ENCODE measurements at regions not wholly inside any gene's neighbourhood (a gene's known extent, or its start where the extent isn't known, plus 50 kb on each side); places are given as distances from the start of the nearest gene placed in this dataset.

DNA sequence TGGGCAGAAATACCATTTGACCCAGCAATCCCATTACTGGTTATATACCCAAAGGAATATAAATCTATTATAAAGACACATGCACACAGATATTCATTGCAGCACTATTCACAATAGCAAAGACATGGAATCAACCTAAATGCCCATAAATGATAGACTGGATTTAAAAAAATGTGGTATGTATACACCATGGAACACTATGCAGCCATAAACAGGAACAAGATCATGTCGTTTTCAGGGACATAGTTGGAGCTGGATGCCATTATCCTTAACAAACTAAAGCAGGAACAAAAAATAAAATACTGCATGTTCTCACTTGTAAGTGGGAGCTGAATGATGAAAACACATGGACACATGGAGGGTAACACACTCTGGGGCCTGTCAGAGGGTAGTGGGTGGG, 335.6 kb downstream of the BTG1 start:
- TF ChIP-seq, protein P1, sequence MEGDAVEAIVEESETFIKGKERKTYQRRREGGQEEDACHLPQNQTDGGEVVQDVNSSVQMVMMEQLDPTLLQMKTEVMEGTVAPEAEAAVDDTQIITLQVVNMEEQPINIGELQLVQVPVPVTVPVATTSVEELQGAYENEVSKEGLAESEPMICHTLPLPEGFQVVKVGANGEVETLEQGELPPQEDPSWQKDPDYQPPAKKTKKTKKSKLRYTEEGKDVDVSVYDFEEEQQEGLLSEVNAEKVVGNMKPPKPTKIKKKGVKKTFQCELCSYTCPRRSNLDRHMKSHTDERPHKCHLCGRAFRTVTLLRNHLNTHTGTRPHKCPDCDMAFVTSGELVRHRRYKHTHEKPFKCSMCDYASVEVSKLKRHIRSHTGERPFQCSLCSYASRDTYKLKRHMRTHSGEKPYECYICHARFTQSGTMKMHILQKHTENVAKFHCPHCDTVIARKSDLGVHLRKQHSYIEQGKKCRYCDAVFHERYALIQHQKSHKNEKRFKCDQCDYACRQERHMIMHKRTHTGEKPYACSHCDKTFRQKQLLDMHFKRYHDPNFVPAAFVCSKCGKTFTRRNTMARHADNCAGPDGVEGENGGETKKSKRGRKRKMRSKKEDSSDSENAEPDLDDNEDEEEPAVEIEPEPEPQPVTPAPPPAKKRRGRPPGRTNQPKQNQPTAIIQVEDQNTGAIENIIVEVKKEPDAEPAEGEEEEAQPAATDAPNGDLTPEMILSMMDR (conservative IDR thresholded peaks at IDR 0.05; ENCODE audit: low read depth, low read length) = no peak
- TF ChIP-seq EZH2 (IDR thresholded peaks at IDR 0.05; ENCODE audit: borderline replicate concordance, low read depth, low read length, poor library complexity, severe bottlenecking) = no peak

Data from A673 (cell line).